GM18511 (cell line): ENCODE measurements at regions not wholly inside any gene's neighbourhood (a gene's known extent, or its start where the extent isn't known, plus 50 kb on each side); places are given as distances from the start of the nearest gene placed in this dataset.

Experiments
- ATAC-seq: cut with Tn5 transposase; IDR thresholded peaks from one replicate; pipeline ENCODE4 v1.9.1; 2021; ENCODE audit warnings: mild to moderate bottlenecking, moderate library complexity; ENCODE audit not compliant: unreplicated experiment

- ATAC-seq, result no peak
Measured at GRCh38 chr1:186736971-186737685, 56.9 kb upstream of the PTGS2 start.

GRCh38 chr1:186735463-186735862, 55.2 kb upstream of the PTGS2 start:
- ATAC-seq, result no peak

GRCh38 chr1:186730951-186731729, 50.9 kb upstream of the PTGS2 start:
- ATAC-seq, result no peak
